GM10266 (cell line): ENCODE measurements at regions not wholly inside any gene's neighbourhood (a gene's known extent, or its start where the extent isn't known, plus 50 kb on each side); places are given as distances from the start of the nearest gene placed in this dataset.

Experiments used
- DNase-seq: peaks from one replicate; pipeline ENCODE4 v3.0.0; 2012; ENCODE audit errors: extremely low spot score
- TF ChIP-seq, protein P1 (sequence below): IDR thresholded peaks from 2 replicates; pipeline ENCODE4 v1.5.1; 2012; ENCODE audit warnings: mild to moderate bottlenecking, low read depth; ENCODE audit not compliant: control insufficient read depth, insufficient read depth; ENCODE audit errors: missing control alignments

GRCh38 chr18:73750052-73750451 is 397.6 kb downstream of the FBXO15 start:
- DNase-seq, result no peak
- TF ChIP-seq, protein P1, sequence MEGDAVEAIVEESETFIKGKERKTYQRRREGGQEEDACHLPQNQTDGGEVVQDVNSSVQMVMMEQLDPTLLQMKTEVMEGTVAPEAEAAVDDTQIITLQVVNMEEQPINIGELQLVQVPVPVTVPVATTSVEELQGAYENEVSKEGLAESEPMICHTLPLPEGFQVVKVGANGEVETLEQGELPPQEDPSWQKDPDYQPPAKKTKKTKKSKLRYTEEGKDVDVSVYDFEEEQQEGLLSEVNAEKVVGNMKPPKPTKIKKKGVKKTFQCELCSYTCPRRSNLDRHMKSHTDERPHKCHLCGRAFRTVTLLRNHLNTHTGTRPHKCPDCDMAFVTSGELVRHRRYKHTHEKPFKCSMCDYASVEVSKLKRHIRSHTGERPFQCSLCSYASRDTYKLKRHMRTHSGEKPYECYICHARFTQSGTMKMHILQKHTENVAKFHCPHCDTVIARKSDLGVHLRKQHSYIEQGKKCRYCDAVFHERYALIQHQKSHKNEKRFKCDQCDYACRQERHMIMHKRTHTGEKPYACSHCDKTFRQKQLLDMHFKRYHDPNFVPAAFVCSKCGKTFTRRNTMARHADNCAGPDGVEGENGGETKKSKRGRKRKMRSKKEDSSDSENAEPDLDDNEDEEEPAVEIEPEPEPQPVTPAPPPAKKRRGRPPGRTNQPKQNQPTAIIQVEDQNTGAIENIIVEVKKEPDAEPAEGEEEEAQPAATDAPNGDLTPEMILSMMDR, result no peak

DNA sequence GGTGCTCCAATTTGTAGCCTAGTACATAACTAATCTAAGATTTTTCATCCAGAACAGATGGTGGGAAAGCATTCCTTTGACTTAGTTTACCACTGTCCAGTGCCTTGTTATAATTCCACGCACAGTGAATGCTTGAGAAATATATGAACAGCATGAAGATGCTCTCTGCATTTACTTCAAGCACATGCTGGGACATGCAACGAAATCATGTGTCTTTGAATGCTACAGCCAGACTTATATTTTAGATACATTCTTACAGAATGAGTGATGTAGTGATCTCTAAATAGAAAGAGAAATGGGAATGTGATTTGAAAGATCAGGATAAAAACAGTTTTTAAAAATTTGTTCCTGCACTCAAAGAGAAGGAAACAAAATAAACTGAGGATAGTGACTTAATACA is 398.3 kb downstream of the FBXO15 start:
- DNase-seq, result no peak
- TF ChIP-seq, protein P1, result no peak

- TF ChIP-seq, protein P1, result no peak
- DNase-seq, result no peak
Observed at GRCh38 chr18:73748731-73749130, 398.9 kb downstream of the FBXO15 start.

DNA sequence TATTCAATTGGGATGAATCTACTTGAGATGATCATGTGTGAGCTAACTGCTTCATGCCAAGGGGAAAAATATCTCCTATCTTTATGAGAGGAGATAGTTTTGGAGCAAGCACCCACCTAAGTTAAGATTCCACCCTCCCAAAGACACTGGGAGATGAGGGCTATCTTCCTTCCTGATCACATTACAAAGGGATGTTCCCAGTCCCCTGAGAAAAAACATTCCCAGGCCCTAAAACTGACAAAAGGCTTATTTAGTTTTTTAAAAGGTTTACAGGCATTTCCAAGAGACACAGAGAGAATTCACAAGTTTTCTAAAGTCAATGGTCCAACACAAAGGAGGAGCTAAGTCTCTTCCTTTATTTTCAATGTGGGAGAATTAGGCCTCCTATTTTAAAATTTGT is 401.5 kb downstream of the FBXO15 start:
- TF ChIP-seq, protein P1, result no peak
- no peak for DNase-seq

DNA sequence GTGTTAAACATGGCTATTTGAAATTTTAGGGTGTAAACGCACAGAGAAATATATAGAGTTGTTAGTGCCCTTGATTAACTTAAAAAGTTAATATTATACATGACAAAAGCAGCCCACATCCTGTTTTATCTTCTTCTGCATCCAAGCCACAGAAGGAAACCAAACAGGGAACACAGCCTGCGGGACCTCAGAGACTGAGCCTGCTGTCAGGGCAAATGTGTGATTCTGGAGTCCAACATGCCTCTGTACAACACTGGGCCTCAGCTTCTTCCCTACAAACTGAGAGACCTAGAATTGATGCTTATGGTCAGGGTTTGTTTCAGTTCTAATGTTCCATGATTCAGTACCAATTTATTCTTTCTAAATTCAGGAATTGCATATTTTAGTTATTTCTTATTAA is 404.7 kb downstream of the FBXO15 start:
- no peak for DNase-seq
- TF ChIP-seq, protein P1, result no peak

DNA sequence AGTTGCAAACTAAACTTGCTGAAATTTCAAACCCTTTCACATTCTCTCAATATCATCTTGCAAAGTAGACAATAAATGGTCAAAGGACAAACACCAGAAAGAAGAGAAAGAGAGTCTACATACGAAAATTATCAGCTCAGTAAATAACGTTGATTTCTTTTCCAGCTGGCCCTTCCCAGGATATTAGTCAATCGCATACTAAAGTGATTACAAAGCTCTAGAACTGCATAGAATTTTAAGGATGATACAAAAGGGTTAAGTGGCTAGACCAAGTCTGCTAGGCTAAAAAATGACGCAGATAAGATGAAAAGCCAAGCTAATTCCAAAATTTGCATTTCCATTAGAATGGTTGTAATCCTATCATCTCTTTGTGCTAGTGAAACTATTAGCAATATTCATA is 405.7 kb downstream of the FBXO15 start:
- TF ChIP-seq, protein P1, result no peak
- no peak for DNase-seq

GRCh38 chr18:73739098-73739497 is 408.5 kb downstream of the FBXO15 start:
- no peak for DNase-seq
- TF ChIP-seq, protein P1, result no peak
